OCI-LY7 (cell line): ENCODE measurements at regions not wholly inside any gene's neighbourhood (a gene's known extent, or its start where the extent isn't known, plus 50 kb on each side); places are given as distances from the start of the nearest gene placed in this dataset.

Experiments
- BruUV-seq: library from RNA; stranded (reverse); fragments of 400-500 nt; replicated peaks from 2 replicates; lab custom pipeline; 2021; lab: Mats Ljungman, UMichigan
- CTCF ChIA-PET: fragments of 300-600 bp; sonication (Branson Sonifier 250); formaldehyde crosslinking; loops from one replicate; lab custom pipeline; 2022; ENCODE audit warnings: antibody characterized with exemption; ENCODE audit not compliant: unreplicated experiment; lab: Charles Lee
- POLR2A ChIA-PET: fragments of 300-600 bp; sonication (Branson Sonifier 250); formaldehyde crosslinking; loops from one replicate; lab custom pipeline; 2022; ENCODE audit warnings: antibody characterized with exemption; lab: Charles Lee
- DNase-seq: peaks from one replicate; pipeline ENCODE4 v3.0.0-alpha.2; 2015; ENCODE audit warnings: low spot score
- H2AFZ ChIP-seq: fragments of 200-600 bp; sonication (generic), shearing (Covaris generic); 2 replicates; pipeline ENCODE4 v1.6.1; 2014; ENCODE audit warnings: mild to moderate bottlenecking, antibody characterized with exemption, low read length, moderate library complexity
- H3K27ac ChIP-seq: fragments of 200-600 bp; sonication (generic); 2 replicates; pipeline ENCODE4 v1.5.1; 2014; ENCODE audit warnings: mixed run types, low read depth, mild to moderate bottlenecking, moderate library complexity, low read length, inconsistent platforms; ENCODE audit not compliant: poor library complexity, severe bottlenecking
- H3K36me3 ChIP-seq: fragments of 200-600 bp; sonication (generic); 2 replicates; pipeline ENCODE4 v1.6.1; 2014; ENCODE audit warnings: mild to moderate bottlenecking, antibody characterized with exemption, low read length, moderate library complexity, mixed read lengths; ENCODE audit not compliant: insufficient read depth
- H3K4me1 ChIP-seq: fragments of 200-600 bp; sonication (generic); 2 replicates; pipeline ENCODE4 v1.5.1; 2014; ENCODE audit warnings: mild to moderate bottlenecking, low read length; ENCODE audit not compliant: insufficient read depth, poor library complexity, severe bottlenecking
- H3K4me2 ChIP-seq: fragments of 200-600 bp; sonication (generic); 2 replicates; pipeline ENCODE4 v1.6.1; 2014; ENCODE audit warnings: mild to moderate bottlenecking, low read length
- H3K4me3 ChIP-seq: fragments of 200-600 bp; sonication (generic); 2 replicates; pipeline ENCODE4 v1.5.1; 2014; ENCODE audit warnings: mild to moderate bottlenecking, low read depth, low read length; ENCODE audit not compliant: poor library complexity, severe bottlenecking
- H3K79me2 ChIP-seq: fragments of 200-600 bp; sonication (generic); 2 replicates; pipeline ENCODE4 v1.6.1; 2016; ENCODE audit warnings: low read depth, mild to moderate bottlenecking, low read length, moderate library complexity, mixed read lengths; ENCODE audit not compliant: insufficient read depth
- H3K9me2 ChIP-seq: fragments of 200-600 bp; sonication (generic); 2 replicates; pipeline ENCODE4 v1.6.1; 2016; ENCODE audit warnings: mild to moderate bottlenecking, low read length, mixed read lengths; ENCODE audit not compliant: insufficient read depth
- H3K9me3 ChIP-seq: fragments of 200-600 bp; sonication (generic); 2 replicates; pipeline ENCODE4 v1.6.1; 2014; ENCODE audit warnings: mild to moderate bottlenecking, mixed run types, low read length, mixed read lengths
- H4K20me1 ChIP-seq: fragments of 200-600 bp; sonication (generic); 2 replicates; pipeline ENCODE4 v1.6.1; 2014; ENCODE audit warnings: mild to moderate bottlenecking, antibody characterized with exemption, low read length, moderate library complexity, mixed read lengths; ENCODE audit not compliant: insufficient read depth
- CTCF ChIP-seq: fragments of 200-600 bp; sonication (generic); conservative IDR thresholded peaks from 2 replicates; pipeline ENCODE4 v1.5.1; 2014; ENCODE audit warnings: mild to moderate bottlenecking, antibody characterized with exemption, low read length, moderate library complexity, mixed read lengths
- EZH2phosphoT487 ChIP-seq: fragments of 200-600 bp; sonication (generic); IDR thresholded peaks from 2 replicates; pipeline ENCODE4 v1.6.1; 2018; ENCODE audit warnings: low read depth, borderline replicate concordance, mild to moderate bottlenecking, mixed run types, antibody characterized with exemption, low read length, moderate library complexity, mixed read lengths
- intact Hi-C: fragments of 100-400 bp; cut with micrococcal nuclease; formaldehyde crosslinking; loops from one replicate; pipeline ENCODE4 v1.10.0; 2022; ENCODE audit not compliant: unreplicated experiment

- Histone ChIP-seq H3K4me1 (no peaks in the 10 kb centered on the region), H3K9me3 (no peaks in the 10 kb centered on the region), H3K4me2 (no peak overlapping the region), H3K4me3 (no peak overlapping the region), H3K27ac (no peak overlapping the region), H2AFZ (no peak overlapping the region), H3K9me2 (no peaks in the 10 kb centered on the region), H4K20me1 (no peaks in the 10 kb centered on the region), H3K79me2 (no peaks in the 10 kb centered on the region), H3K36me3 (no peaks in the 10 kb centered on the region)
- ChIA-PET CTCF (no interaction called here), POLR2A (interaction anchor here (0.8 to 0.9 kb wide), 2 partner anchors 17 to 25 kb away, joined by 3 read pairs; no protein-coding TSS in a partner anchor)
- no TSS peak for BruUV-seq
- intact Hi-C loops: no loop called here
- DNase-seq: no peak
- TF ChIP-seq CTCF: no peak
- TF ChIP-seq EZH2phosphoT487: no peak
Measured at GRCh38 chr11:109789901-109790300, 303.3 kb upstream of the ZC3H12C start.

- POLR2A ChIA-PET: no interaction called here
- Histone ChIP-seq H3K4me3 (no peak overlapping the region), H4K20me1 (no peaks in the 10 kb centered on the region), H3K9me2 (no peaks in the 10 kb centered on the region), H3K79me2 (no peaks in the 10 kb centered on the region), H3K9me3 (no peaks in the 10 kb centered on the region), H2AFZ (no peak overlapping the region), H3K27ac (no peak overlapping the region), H3K36me3 (no peaks in the 10 kb centered on the region), H3K4me1 (no peaks in the 10 kb centered on the region), H3K4me2 (no peak overlapping the region)
- CTCF ChIA-PET: no interaction called here
- no peak for DNase-seq
- no TSS peak for BruUV-seq
- intact Hi-C loops: no loop called here
- TF ChIP-seq CTCF: no peak
- no peak for TF ChIP-seq EZH2phosphoT487
Measured at GRCh38 chr11:109791337-109791736, 301.9 kb upstream of the ZC3H12C start.

GRCh38 chr11:109794501-109794900 lies 298.7 kb upstream of the ZC3H12C start:
- Histone ChIP-seq H3K36me3 (no peaks in the 10 kb centered on the region), H3K9me2 (no peaks in the 10 kb centered on the region), H3K27ac (no peak overlapping the region), H4K20me1 (no peaks in the 10 kb centered on the region), H3K4me2 (no peak overlapping the region), H2AFZ (no peak overlapping the region), H3K4me3 (no peak overlapping the region), H3K9me3 (no peaks in the 10 kb centered on the region), H3K4me1 (no peaks in the 10 kb centered on the region), H3K79me2 (no peaks in the 10 kb centered on the region)
- ChIA-PET CTCF (no interaction called here), POLR2A (no interaction called here)
- BruUV-seq: no TSS peak
- intact Hi-C loops: no loop called here
- TF ChIP-seq CTCF (no peak), EZH2phosphoT487 (no peak)
- no peak for DNase-seq
